Activated CD8-positive, alpha-beta memory T cell treated with anti-CD3 and anti-CD28 coated beads for 24 hours (primary cell): ENCODE measurements at regions not wholly inside any gene's neighbourhood (a gene's known extent, or its start where the extent isn't known, plus 50 kb on each side); places are given as distances from the start of the nearest gene placed in this dataset.
"Not testable (repeated sequence)": the region's sequence is repeated elsewhere in the genome, so short reads cannot be mapped to it uniquely, and the experiment has no call there.

ENCODE experiments used
- DNase-seq: peaks from one replicate; pipeline ENCODE4 v3.0.0-alpha.2; 2020

DNA sequence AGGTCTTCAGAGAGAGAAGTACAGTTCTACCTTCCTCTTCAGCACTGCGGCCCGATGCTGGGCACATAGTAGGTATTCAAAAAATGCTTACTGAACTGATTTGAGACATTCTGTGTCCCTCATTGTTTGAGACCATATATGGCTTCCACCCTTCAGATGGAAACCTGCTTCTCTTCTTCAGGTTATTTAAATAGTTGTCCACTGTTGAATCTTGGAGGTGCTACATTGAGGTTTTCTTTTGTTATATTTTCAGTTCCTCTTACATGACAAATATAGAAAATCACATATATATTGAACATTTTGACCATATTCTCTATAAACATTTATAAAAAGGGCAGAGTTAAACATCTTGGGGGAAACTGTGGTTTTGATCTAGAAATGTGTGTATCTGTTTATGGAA lies 200.2 kb upstream of the LRRC3B start:
- no peak for DNase-seq

DNA sequence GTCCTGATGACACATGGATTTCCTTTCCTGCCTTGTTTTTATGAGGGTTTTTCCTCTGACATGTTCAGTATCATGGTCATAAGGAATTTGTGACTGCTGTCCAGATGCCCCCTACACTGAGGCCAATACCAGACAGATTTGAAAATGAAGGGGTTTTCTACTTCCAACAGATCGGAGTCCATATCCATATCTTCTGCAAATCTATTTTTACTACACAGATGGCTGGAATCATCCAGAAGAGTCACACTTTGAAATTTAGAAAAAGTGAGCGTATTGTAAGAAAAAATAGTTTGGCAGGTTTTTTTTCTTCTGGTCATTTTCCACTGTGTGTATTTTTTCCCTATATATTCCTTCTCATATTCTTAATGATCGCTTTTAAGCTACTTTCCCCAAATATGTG lies 197.5 kb upstream of the LRRC3B start:
- DNase-seq: no peak

DNA sequence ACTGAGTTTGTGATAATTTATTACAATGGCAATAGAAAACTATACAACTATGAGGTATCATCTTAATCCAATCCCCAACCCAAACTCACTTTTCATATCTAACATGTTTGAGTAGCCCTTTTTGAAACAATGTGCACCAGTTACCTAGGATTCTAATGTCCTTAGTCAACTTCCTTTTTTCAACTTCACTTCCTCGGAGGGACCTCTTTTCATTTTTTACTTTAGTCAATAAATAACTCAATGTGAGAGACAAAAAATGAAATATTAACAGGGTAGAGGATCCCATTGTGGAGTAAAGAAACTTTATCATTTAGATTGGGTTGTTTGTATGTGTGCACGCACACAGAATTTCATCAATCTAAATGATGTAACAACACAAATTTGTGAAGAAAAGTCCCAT lies 193.6 kb upstream of the LRRC3B start:
- DNase-seq: no peak

DNA sequence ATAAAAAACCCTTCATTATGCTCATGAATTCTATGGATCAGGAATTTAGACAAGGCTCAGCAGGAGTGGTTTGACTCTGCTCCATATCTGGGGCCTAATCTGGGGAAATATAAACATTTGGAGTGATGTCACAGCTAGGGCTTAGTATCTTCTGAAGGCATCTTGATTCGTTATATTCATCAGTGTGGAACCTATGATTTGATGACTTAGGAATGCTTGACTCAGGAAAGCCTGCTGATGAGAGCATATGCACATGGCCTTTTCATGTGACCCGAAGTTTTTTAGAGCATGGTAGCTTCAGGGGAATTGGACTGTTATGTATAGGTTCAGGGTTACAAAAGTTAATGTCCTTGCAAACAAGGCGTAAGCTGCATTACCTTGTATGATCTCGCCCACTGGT lies 184.9 kb upstream of the LRRC3B start:
- DNase-seq: no peak

DNA sequence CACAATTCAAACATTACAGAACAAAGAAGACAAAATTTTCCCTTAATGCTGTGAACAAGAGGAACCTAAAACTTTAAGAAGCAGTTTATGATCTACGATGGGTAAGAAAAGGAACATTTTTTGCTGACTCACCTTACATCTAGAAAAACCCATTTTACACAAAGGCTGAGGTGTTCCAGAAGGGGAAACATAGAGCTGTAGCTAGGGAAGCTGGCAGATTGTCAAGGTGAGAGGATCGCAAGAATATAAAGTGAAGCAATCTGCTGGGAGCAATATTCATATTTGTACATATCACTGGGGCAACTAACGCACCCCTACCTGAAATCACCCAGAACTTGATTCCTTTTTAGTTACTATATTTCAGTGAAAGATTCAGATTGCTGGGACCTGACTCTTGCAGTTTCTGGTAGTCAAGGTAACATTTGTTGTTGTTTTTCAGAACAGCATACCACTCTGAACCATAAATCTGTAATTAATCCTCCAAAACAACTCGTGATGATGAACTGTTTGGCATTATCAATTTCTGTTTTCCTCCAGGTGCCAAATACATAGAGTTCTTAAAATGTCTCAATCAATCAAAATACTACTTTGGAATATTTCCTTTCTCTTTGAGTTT lies 184.1 kb upstream of the LRRC3B start:
- DNase-seq: no peak

DNA sequence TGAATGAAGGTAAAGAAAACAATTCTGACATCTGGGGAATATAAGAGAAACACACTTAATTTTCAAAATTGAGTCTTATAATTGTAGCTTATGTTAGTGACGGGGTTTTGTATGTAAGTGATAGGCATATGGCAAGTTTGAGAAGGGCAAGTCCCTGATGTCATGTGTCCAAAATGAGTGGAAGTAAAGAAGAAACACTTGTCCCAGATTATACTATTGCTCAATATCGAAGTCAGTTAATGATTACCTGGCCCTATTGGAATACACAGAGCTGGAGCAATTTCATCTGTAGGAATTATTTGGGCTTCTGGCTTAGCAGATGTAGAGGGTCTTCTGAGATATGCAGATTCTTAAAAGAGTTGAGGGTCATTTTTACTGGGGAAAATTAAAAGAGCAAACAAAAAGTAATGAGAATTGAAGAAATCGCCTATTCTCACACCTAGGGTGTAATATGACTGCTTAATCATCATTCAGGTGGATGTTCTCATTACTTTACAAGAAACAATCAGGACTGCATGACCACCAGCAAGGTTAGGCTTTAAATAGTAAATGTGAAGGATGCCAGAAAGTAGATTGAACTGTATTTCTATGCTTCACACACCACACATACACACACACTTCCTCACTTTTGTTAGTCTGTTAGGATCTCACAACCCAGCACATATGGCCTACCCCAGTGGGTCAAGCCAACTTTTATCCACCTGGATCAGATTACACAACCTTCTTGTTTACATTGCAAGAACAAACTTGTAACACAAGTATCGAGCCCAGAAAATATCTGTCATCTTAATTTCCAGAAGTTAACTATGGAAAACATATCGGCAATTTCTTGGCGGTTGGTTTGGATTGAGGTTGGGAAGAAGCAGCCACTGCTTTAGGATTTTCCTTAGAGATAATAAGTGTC lies 183.3 kb upstream of the LRRC3B start:
- no peak for DNase-seq

DNA sequence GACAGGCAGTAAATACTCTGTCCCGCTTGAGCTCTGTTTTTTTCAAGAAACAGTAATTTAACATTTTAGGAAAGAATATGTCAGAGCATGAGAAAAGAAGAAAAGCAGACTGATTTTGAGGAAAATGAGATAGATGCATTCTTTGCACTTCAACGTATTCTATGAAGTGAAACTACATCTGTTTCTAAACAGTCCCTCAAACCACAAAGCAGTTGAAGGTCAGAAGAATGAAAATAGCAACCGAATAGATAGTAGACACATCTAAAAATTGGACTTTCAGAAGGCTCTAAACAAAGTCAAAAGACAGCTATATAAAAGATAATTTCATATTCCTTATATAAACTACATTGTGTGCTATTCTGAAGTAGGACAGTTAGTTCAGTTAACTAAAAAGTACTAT lies 172.6 kb upstream of the LRRC3B start:
- no peak for DNase-seq

DNA sequence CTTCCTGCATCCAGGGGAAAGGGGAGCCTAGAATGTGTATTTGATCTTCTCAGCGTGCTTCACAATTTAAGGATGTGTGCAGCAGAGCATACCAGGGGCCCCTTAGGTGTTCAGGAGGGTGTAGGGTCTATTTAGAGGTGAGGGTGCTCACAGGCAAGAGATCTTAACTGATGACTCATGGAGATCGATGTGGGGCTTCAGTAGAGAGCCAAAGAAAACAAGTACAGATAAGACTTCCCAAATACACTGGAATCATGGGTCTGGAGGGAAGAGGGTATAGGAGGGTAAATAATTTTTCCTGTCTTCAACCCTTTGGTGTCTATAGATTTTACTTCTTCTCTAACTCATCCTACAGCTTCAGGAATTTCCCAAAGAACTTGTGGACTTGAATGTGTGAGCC lies 170.2 kb upstream of the LRRC3B start:
- no peak for DNase-seq

DNA sequence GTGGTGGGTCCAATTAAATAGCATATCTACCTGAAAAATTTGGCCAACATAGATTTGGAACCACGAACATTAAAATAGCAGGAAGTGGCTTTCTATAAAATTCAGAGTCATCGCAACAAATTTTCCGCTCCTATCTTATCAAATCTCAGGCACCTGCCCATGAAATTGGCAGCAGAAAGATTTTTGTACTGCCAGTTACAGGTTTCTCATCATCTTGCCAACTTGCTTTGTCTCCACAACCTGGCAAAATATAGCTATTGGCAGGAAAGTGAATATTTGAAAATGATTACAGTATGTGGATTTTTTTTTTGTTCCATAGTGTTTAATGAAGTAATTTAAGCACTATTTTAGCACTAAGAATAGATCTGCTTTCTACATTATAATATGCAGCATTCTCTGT lies 161.6 kb upstream of the LRRC3B start:
- DNase-seq: no peak

DNA sequence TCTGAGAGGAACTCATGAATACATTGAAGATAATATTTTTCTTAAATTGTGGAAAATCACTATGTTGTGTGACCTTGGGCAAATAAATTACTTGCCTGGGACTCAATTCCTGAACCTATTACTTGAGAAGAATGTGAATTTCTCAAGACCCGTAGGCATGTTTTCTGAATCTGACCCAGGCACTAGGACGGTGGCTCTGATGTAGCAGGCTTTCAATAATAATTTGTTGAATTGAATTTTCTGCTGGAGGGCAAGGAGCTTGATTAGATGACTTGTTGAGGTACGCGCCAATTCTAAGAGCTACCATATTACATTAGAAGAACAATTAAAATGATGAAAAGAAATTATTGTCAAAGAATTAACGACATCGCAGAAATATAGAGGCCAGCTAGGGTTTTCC lies 150.2 kb upstream of the LRRC3B start:
- DNase-seq: no peak

DNA sequence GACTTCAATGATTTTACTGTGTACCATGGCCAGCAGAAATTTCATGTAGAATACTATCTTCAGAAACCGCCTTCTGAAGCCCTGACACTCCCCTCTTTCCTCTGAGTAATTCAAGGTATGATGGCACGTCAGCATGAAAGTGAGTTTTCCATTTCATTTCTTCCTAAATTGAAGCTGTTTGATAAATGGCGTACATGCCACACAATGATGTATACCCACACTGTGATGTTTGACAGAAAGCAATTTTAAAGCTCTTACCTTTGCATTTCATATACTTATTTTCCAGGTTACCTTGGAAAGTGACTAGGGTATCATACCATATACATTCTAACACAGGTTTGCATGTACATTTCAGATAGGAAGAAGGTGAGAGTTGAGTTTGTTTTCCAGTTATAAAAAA lies 147.9 kb upstream of the LRRC3B start:
- DNase-seq: no peak

DNA sequence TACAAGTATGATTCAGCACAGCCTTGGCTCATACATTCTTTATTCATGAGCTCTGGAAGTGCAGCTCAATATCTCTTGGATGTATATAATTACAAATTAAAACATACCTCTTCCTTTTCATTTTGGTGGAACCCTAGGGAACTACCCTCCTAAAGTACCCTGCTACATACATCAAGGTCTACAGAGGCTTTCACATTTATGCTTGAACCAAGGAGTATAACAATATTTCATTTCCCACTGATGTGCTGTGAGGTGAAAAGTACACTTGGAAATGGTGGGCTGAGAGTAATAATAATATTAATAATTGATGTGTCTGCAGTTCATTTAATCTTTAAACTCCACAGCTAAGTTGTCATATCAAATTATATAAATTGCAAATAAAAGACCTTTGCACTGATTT lies 142.2 kb upstream of the LRRC3B start:
- no peak for DNase-seq

DNA sequence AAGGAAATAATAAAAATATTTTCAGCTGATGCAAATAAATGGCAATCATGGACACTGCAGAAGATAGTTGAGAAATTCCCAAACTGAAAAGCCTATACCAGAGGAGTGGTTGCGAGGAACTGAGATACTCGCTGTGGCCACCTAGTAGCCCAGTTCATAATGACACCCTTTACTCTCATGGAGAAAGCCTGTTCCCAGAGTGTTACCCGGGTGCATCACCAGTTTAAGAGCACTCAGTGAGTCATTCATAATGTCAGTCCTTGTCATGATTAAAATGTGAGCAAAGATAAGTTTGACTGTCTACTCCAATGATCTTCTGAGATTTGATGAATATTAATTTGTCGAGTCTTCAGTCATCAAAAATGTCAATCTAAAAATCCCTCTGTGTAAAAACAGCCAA lies 138.4 kb upstream of the LRRC3B start:
- DNase-seq: no peak

DNA sequence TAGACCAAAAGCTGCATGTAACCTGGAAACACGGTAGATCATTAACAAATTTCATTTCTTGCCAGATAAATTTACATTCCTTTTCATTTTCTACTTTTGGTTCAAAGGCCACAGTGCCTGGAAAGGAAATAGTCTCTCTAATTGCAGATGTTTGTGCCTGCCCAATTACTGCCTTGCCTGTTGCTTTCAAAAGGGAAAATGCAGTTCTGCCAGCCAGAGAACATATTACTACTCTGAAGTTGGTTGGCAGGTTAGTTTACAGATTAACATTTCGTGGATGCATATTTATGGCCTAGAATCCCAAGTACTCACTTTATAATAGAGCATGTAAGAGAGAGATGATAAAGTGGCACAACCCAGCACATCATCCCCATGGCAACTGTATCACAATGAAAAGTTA lies 124.3 kb upstream of the LRRC3B start:
- DNase-seq: no peak

DNA sequence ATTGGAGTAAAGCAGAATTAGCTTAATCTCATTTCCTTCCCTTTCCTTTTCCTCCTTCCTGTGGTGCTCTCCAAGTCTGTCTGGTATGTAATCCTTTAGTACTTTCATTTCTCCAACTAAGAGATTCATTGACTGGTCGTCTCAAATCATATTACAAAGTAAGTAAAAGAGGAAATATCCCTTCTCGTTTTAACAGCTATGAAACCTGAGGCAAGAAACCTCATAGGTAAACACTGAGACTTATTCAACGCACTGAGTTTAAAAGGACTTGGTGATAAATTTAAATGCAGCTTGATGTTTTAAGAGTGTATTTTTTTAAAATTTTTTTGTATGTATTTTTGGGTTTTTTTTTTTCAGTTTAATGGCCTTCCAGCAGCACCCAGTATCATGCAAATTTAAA lies 117.2 kb upstream of the LRRC3B start:
- no peak for DNase-seq

DNA sequence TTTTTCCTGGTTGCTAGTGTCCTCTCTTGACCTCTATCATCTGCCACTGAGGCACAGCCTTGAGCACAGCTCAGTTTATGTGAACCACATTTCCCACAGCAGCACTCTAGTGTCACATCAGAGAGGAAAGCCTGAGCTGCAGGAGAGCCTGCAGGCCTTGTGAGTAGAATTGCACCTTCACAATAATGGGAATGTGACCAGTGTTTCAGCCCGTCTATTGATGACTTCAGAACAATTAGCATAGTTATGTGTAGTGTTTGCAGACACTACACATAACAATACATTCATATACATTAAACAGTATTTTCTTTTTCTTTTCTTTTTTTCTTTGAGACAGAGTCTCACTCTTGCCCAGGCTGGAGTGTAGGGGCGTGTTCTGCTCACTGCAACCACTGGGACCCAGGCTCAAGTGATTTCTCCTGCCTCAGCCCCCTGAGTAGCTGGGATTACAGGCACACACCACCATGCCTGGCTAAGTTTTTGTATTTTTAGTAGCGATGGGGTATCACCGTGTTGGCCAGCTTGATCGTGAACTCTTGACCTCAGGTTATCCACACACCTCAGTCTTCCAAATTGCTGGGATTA lies 108.0 kb upstream of the LRRC3B start:
- not testable (repeated sequence) for DNase-seq

DNA sequence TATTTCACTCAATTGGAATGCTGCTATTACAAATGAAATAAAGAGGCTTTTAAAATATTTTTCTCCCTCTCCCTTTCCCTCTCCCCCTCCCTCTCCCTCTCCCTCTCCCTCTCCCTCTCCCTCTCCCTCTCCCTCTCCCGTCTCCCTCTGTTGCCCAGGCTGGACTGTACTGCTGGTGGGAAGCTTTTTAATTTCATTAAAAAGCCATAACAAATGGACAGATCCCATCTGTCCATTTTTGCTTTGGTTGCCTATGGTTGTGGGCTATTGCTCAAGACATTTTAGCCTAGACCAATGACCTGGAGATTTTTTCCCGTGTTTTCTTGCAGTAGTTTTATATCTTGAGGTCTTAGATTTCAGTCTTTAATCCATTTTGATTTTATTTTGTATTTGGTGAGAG lies 107.2 kb upstream of the LRRC3B start:
- DNase-seq: no peak

DNA sequence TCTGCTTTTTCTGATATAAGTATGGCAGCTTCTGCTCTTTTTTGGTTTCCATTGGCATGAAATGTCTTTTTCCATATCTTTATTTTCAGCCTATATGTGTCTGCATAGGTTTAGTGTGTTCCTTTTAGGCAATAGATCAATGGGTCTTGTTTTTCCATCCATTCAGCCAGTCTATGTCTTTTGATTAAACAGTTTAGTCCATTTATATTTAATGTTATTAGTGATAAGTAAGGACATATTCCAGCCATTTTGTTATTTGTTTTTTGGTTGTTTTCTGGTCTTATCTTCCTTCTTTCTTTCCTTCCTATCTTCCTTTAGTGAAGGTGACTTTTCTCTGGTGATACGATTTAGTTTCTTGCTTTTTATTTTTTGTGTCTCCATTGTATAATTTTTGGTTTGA lies 101.3 kb upstream of the LRRC3B start:
- DNase-seq: no peak

DNA sequence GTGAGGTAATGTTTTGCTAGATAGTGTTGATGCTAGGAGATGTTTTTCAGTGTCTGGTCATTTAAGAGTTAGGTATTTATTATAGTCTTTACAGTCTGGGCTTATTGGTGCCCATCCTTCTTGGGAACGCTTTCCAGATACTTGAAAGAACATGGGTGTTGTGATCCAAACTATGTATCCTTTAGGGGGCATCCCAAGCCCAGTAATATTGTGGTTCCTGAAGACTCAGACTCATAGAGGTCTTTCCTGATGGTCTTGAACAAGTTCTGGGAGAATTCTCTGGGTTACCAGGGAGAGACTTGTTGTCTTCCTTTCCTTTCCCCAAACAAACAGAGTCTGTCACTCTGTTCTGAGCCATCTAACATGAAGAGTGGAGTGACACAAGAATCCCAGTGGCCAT lies 99.7 kb upstream of the LRRC3B start:
- DNase-seq: no peak

DNA sequence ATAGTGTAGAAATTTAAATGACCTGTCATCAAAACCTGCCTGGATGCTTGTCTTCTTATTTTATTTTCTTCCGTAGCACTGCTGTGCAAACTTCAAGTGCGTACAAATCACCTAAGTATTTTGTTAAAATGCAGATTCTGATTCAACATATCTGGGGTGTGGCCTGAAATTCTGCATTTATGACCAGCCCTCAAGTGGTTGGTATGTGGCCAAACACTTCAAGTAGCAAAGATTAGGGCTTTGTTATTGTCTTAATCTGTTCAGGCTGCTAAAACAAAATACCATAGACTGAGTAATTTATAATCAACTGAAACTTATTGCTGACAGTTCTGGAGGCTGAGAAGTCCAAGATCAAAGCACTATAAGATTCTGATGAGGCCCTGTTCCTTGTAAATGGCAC lies 97.6 kb upstream of the LRRC3B start:
- DNase-seq: no peak

DNA sequence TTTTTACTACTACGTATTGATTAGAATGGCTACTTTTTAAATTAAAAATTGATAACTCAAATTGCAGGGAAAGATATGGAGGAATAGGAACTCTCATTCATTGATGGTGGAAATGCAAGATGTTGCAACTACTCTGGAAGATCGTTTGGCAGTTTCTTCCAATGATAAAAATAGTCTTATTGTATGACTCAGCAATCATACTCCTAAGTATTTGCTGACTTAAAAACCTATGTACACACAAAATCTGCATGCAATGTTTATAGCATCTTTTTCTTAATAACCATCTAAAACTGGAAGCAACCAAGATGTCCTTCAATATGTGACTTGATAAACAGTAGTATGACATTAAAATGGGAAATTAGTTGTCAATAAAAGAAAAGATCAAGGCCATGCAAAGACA lies 87.4 kb upstream of the LRRC3B start:
- no peak for DNase-seq

DNA sequence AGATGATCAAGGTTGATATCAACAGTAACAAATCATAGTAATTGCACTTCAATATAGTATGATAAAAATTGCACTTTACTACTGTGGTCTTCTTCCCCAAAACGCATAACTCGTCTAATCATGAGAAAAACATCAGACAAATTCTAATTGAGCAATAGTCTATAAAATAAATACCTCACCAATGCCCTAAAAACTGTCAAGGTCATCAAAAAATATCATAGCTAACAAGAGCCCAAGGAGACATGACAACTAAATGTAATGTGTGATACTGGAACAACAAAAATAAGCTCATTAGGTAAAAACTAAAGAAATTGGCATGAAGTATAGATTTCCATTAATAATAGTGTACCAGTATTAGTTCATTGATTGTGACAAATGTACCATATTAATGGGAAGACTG lies 85.6 kb upstream of the LRRC3B start:
- no peak for DNase-seq

DNA sequence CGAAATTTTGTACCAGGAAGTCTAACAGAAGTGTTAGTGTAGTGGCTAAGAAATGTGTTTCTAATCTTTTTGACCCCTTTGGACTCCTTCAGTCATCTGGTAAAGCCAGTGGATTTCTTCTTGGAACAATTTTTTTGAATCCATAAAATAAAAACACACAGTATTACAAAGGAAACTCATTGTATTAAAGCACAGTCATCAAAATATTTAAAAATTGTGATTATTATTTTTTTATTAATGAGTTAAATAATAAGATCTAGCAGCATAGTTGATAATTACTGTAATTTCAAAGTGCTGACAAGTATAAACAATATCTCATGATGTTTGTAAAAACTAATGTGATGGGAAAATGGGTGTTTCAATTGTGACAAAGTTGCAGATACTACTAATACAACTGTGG lies 72.2 kb upstream of the LRRC3B start:
- no peak for DNase-seq

DNA sequence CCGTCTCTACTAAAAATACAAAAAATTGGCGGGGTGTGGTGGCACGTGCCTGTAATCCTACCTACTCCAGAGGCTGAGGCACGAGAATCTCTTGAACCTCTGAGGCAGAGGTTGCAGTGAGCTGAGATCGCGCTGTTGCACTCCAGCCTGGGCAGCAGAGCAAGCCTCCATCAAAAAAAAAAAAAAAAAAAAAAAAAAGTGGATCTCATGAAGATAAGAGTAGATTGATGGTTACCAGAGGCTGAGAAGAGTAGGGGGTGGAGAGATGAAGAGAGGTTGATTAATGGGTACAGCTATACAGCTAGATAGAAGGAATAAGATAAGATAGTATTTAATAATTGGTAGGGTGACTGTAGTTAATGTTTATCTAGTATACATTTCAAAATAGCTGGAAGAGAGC lies 65.9 kb upstream of the LRRC3B start:
- DNase-seq: no peak

DNA sequence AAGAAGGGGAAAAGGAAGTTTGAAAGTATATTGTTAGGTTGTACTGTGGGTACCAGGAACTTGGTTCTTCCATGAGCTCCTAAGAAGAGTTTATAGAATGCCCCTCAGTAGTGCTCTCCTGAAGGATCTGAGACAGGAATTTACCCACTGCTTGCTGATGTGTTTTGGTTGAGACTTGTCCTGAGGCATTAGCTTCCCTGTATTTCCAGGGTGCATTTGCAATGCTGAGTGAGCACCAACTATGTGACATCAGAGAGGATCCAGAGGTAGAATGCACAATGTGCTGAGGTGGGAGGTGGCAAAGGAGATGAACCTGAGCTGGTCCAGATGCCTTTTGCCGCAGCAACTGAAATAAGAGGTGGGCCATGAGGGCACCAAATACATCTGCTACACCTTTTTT lies 64.3 kb upstream of the LRRC3B start:
- no peak for DNase-seq
